Peyer's patch (tissue), 4 donors: ENCODE measurements at regions not wholly inside any gene's neighbourhood (a gene's known extent, or its start where the extent isn't known, plus 50 kb on each side); places are given as distances from the start of the nearest gene placed in this dataset.

ENCODE experiments used
- POLR2A ChIP-seq, 2 donors: fragments of 450-650 bp; IDR thresholded peaks; one replicate each; pipeline ENCODE4 v1.5.1; 2017; ENCODE audit warnings: antibody characterized with exemption in 2 of 2, mild to moderate bottlenecking in 2 of 2, moderate library complexity in 2 of 2
- TF ChIP-seq, protein P1 (sequence below), 6 experiments: fragments of 450-650 bp in 4 of 6; fragments of 200-600 bp in 2 of 6; sonication (generic) in 1 of 6; IDR thresholded peaks; one replicate each; pipeline ENCODE4 v1.5.1; 2017 to 2019; ENCODE audit warnings: antibody characterized with exemption in 6 of 6, mild to moderate bottlenecking in 3 of 6, moderate library complexity in 1 of 6

- TF ChIP-seq, protein P1, sequence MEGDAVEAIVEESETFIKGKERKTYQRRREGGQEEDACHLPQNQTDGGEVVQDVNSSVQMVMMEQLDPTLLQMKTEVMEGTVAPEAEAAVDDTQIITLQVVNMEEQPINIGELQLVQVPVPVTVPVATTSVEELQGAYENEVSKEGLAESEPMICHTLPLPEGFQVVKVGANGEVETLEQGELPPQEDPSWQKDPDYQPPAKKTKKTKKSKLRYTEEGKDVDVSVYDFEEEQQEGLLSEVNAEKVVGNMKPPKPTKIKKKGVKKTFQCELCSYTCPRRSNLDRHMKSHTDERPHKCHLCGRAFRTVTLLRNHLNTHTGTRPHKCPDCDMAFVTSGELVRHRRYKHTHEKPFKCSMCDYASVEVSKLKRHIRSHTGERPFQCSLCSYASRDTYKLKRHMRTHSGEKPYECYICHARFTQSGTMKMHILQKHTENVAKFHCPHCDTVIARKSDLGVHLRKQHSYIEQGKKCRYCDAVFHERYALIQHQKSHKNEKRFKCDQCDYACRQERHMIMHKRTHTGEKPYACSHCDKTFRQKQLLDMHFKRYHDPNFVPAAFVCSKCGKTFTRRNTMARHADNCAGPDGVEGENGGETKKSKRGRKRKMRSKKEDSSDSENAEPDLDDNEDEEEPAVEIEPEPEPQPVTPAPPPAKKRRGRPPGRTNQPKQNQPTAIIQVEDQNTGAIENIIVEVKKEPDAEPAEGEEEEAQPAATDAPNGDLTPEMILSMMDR (IDR thresholded peaks at IDR 0.05): no peak
- TF ChIP-seq POLR2A (IDR thresholded peaks at IDR 0.05): no peak
Observed at GRCh38 chrX:39810901-39811300, 286.9 kb downstream of the BCOR start.
